ENCODE measurements at regions not wholly inside any gene's neighbourhood (a gene's known extent, or its start where the extent isn't known, plus 50 kb on each side); places are given as distances from the start of the nearest gene placed in this dataset.
"Not testable (repeated sequence)": the region's sequence is repeated elsewhere in the genome, so short reads cannot be mapped to it uniquely, and the experiment has no call there.

DNA sequence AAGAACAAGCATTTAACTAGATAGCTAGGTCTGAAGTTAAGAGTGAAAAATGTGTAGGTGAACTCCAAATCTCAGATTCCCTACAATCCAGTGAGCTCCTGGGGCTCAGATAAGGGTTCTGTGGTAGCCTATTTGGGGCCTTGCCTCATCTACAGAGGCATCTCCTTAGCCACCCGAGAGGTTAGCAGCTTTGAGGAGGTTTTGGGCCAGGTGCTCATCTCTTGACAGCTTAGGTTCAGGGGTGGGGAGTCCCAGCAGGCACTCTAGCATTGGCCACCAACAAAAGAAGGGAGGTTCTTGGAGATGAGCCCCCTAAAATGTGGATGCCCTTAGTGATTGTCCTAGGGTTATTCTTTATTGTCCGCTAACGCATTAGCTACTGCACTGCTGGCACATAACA lies 184.4 kb upstream of the B3GAT1 start:
- Histone ChIP-seq H3K36me3 (ENCODE audit: control insufficient read depth in 2 of 3, insufficient read depth in 3 of 3, low read length in 3 of 3) (no peaks in the 10 kb centered on the region), H3K9me3 (ENCODE audit: control insufficient read depth in 2 of 3, insufficient read depth in 1 of 3, low read length in 3 of 3) (no peaks in the 10 kb centered on the region), H3K9ac (ENCODE audit: low read length in 3 of 3) (no peak overlapping the region), H3K27ac (ENCODE audit: low read depth in 2 of 2, low read length in 2 of 2) (no peak overlapping the region), H3K4me3 (ENCODE audit: low read length in 3 of 3) (no peak overlapping the region), H3K27me3 (ENCODE audit: control insufficient read depth, insufficient read depth, low read length) (no peaks in the 10 kb centered on the region), H3K4me1 (ENCODE audit: control insufficient read depth in 2 of 3, insufficient read depth in 2 of 3, low read depth in 1 of 3, low read length in 3 of 3) (no peaks in the 10 kb centered on the region)
- intact Hi-C loops (cut with DNase I) = no loop called here
- FAIRE-seq (no peak), DNase-seq (no peak)
- TF ChIP-seq, protein P1, sequence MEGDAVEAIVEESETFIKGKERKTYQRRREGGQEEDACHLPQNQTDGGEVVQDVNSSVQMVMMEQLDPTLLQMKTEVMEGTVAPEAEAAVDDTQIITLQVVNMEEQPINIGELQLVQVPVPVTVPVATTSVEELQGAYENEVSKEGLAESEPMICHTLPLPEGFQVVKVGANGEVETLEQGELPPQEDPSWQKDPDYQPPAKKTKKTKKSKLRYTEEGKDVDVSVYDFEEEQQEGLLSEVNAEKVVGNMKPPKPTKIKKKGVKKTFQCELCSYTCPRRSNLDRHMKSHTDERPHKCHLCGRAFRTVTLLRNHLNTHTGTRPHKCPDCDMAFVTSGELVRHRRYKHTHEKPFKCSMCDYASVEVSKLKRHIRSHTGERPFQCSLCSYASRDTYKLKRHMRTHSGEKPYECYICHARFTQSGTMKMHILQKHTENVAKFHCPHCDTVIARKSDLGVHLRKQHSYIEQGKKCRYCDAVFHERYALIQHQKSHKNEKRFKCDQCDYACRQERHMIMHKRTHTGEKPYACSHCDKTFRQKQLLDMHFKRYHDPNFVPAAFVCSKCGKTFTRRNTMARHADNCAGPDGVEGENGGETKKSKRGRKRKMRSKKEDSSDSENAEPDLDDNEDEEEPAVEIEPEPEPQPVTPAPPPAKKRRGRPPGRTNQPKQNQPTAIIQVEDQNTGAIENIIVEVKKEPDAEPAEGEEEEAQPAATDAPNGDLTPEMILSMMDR (IDR thresholded peaks at IDR 0.05; ENCODE audit: borderline replicate concordance, extremely low read depth, insufficient read depth) = no peak

DNA sequence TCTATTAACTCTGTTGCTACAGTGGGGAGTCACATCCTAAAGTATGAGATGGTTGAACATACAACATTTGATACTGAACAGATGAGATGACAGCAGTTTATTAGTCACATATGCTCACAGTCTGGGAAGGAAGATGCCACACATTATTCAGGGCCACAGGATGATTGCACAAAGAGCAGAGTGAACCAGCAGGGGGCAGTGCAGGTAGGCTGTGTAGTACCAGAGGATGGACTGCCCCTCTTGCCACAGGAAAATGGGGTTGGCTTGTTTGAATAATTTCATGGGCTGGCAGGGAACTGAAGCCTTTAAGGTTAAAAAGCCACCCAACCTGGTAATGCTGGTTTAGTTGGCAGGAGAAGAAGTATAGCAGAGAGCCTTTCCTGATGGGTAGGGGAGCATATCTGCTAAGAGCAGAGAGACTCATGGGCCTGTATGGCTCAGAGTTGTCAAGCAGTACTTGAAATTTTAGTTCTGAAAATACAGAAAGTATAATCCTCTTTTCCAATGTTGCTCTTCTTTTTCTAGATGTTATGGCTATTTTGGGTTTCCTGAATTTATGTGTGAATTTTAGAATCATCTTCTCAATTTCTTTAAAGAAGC lies 180.4 kb upstream of the B3GAT1 start:
- Histone ChIP-seq H3K36me3 (ENCODE audit: control insufficient read depth in 2 of 3, insufficient read depth in 3 of 3, low read length in 3 of 3) (no peaks in the 10 kb centered on the region), H3K27me3 (ENCODE audit: control insufficient read depth, insufficient read depth, low read length) (no peaks in the 10 kb centered on the region), H3K4me1 (ENCODE audit: control insufficient read depth in 2 of 3, insufficient read depth in 2 of 3, low read depth in 1 of 3, low read length in 3 of 3) (no peaks in the 10 kb centered on the region), H3K4me3 (ENCODE audit: low read length in 3 of 3) (no peak overlapping the region), H3K9me3 (ENCODE audit: control insufficient read depth in 2 of 3, insufficient read depth in 1 of 3, low read length in 3 of 3) (no peaks in the 10 kb centered on the region), H3K27ac (ENCODE audit: low read depth in 2 of 2, low read length in 2 of 2) (no peak overlapping the region), H3K9ac (ENCODE audit: low read length in 3 of 3) (no peak overlapping the region)
- DNase-seq (no peak), FAIRE-seq (no peak)
- TF ChIP-seq, protein P1 (IDR thresholded peaks at IDR 0.05; ENCODE audit: borderline replicate concordance, extremely low read depth, insufficient read depth) = peak; percentile 53
- intact Hi-C loops (cut with DNase I) = no loop called here

GRCh38 chr11:134591338-134591737 lies 179.3 kb upstream of the B3GAT1 start:
- H3K36me3 ChIP-seq (ENCODE audit: control insufficient read depth in 2 of 3, insufficient read depth in 3 of 3, low read length in 3 of 3) = no peaks in the 10 kb centered on the region
- H3K9ac ChIP-seq (ENCODE audit: low read length in 3 of 3) = no peak overlapping the region
- no peak for DNase-seq
- intact Hi-C loops (cut with DNase I) = no loop called here
- H3K9me3 ChIP-seq (ENCODE audit: control insufficient read depth in 2 of 3, insufficient read depth in 1 of 3, low read length in 3 of 3) = no peaks in the 10 kb centered on the region
- FAIRE-seq = no peak
- no peaks in the 10 kb centered on the region for H3K27me3 ChIP-seq (ENCODE audit: control insufficient read depth, insufficient read depth, low read length)
- TF ChIP-seq, protein P1 (IDR thresholded peaks at IDR 0.05; ENCODE audit: borderline replicate concordance, extremely low read depth, insufficient read depth) = no peak
- no peak overlapping the region for H3K27ac ChIP-seq (ENCODE audit: low read depth in 2 of 2, low read length in 2 of 2)
- no peaks in the 10 kb centered on the region for H3K4me1 ChIP-seq (ENCODE audit: control insufficient read depth in 2 of 3, insufficient read depth in 2 of 3, low read depth in 1 of 3, low read length in 3 of 3)
- no peak overlapping the region for H3K4me3 ChIP-seq (ENCODE audit: low read length in 3 of 3)

DNA sequence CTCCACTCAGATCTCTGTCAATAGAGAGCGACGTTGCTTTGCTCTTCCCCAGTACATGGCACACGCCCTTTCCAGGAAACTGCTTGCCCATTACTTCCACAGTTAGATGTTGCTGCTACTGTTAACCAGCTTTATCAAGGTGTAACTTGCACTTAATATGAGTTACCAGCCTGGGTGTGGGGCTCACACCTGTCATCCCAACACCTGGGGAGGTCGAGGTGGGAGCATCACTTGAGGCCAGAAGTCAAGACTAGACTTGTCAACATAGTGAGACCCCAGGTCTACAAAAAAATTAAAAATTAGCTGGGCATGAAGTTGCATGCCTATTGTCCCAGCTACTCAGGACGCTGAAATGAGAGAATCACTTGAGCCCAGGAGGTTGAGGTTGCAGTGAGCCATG lies 177.1 kb upstream of the B3GAT1 start:
- DNase-seq (no peak), FAIRE-seq (no peak)
- no peak overlapping the region for H3K4me3 ChIP-seq (ENCODE audit: low read length in 3 of 3)
- H3K4me1 ChIP-seq (ENCODE audit: control insufficient read depth in 2 of 3, insufficient read depth in 2 of 3, low read depth in 1 of 3, low read length in 3 of 3) = peaks cover 0 to 6% (median 0%) of the 10 kb centered on the region in 3 donors
- no peak overlapping the region for H3K27ac ChIP-seq (ENCODE audit: low read depth in 2 of 2, low read length in 2 of 2)
- TF ChIP-seq, protein P1 (IDR thresholded peaks at IDR 0.05; ENCODE audit: borderline replicate concordance, extremely low read depth, insufficient read depth) = no peak
- H3K27me3 ChIP-seq (ENCODE audit: control insufficient read depth, insufficient read depth, low read length) = no peaks in the 10 kb centered on the region
- intact Hi-C loops (cut with DNase I) = no loop called here
- no peaks in the 10 kb centered on the region for H3K36me3 ChIP-seq (ENCODE audit: control insufficient read depth in 2 of 3, insufficient read depth in 3 of 3, low read length in 3 of 3)
- no peaks in the 10 kb centered on the region for H3K9me3 ChIP-seq (ENCODE audit: control insufficient read depth in 2 of 3, insufficient read depth in 1 of 3, low read length in 3 of 3)
- H3K9ac ChIP-seq (ENCODE audit: low read length in 3 of 3) = no peak overlapping the region

DNA sequence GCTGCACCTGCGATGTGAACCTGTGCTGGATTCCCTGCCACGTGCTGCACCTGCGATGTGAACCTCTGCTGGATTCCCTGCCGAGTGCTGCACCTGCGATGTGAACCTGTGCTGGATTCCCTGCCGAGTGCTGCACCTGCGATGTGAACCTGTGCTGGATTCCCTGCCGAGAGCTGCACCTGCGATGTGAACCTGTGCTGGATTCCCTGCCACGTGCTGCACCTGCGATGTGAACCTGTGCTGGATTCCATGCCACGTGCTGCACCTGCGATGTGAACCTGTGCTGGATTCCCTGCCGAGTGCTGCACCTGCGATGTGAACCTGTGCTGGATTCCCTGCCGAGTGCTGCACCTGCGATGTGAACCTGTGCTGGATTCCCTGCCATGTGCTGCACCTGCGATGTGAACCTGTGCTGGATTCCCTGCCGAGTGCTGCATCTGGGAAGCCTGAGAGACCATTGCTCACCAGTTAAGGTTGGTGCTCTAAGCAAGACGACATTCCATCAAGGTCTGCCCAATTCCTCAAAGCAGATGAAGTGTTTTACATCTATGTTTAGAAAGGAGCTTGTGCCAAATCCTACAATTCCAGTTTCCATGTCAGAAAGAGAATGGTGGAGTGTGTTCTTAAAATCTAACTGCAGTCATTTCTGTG lies 176.5 kb upstream of the B3GAT1 start:
- H3K4me1 ChIP-seq (ENCODE audit: control insufficient read depth in 2 of 3, insufficient read depth in 2 of 3, low read depth in 1 of 3, low read length in 3 of 3); DNase-seq; H3K36me3 ChIP-seq (ENCODE audit: control insufficient read depth in 2 of 3, insufficient read depth in 3 of 3, low read length in 3 of 3); H3K27ac ChIP-seq (ENCODE audit: low read depth in 2 of 2, low read length in 2 of 2); H3K9me3 ChIP-seq (ENCODE audit: control insufficient read depth in 2 of 3, insufficient read depth in 1 of 3, low read length in 3 of 3); intact Hi-C loops (cut with DNase I); FAIRE-seq; H3K4me3 ChIP-seq (ENCODE audit: low read length in 3 of 3); H3K9ac ChIP-seq (ENCODE audit: low read length in 3 of 3); H3K27me3 ChIP-seq (ENCODE audit: control insufficient read depth, insufficient read depth, low read length): not testable (repeated sequence)
